ENCODE measurements at regions not wholly inside any gene's neighbourhood (a gene's known extent, or its start where the extent isn't known, plus 50 kb on each side); places are given as distances from the start of the nearest gene placed in this dataset.

- TF ChIP-seq, protein P1, sequence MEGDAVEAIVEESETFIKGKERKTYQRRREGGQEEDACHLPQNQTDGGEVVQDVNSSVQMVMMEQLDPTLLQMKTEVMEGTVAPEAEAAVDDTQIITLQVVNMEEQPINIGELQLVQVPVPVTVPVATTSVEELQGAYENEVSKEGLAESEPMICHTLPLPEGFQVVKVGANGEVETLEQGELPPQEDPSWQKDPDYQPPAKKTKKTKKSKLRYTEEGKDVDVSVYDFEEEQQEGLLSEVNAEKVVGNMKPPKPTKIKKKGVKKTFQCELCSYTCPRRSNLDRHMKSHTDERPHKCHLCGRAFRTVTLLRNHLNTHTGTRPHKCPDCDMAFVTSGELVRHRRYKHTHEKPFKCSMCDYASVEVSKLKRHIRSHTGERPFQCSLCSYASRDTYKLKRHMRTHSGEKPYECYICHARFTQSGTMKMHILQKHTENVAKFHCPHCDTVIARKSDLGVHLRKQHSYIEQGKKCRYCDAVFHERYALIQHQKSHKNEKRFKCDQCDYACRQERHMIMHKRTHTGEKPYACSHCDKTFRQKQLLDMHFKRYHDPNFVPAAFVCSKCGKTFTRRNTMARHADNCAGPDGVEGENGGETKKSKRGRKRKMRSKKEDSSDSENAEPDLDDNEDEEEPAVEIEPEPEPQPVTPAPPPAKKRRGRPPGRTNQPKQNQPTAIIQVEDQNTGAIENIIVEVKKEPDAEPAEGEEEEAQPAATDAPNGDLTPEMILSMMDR (IDR thresholded peaks at IDR 0.05) = no peak
- TF ChIP-seq POLR2A (IDR thresholded peaks at IDR 0.05) = no peak
These were observed 1539.6 kb downstream of the BRINP3 start for GRCh38 chr1:188937965-188938551.

All from right lobe of liver (tissue), 4 donors.